ENCODE measurements at regions not wholly inside any gene's neighbourhood (a gene's known extent, or its start where the extent isn't known, plus 50 kb on each side); places are given as distances from the start of the nearest gene placed in this dataset.

DNA sequence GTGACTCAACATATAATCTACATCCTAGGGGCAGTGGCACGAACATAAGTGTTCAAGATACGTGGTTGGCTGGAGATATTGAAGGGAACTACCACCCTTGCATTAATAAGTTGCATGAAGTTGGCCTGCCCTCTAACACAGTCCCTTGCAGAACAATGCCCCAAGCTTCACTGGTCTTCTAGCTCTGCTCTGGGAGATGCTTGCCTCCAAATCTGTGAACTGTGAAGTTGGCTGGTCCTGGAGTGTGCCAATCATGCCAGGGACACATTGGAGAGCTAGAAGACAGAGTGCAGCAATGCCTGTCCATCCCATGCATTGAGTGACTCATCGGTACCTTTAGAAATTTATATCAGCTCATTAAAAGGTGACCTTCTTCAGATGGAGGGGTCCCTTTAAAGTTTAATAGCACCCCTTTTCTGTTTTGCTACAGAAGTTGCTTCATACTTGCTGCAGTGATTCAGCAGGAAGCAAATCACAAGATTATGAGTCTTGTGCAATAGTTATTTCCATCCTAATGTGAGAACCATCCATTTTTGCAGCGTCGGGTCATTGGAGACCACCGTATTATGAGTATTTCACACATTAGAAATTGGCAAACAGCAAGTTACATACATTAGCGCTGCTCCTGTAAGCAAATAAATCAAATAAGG, 55.2 kb upstream of the KAZN start:
- CTCF ChIA-PET = no interaction called here
- Histone ChIP-seq H3K4me3 (ENCODE audit: control extremely low read depth in 1 of 5, extremely low read depth in 1 of 5, insufficient read depth in 1 of 5, low read depth in 2 of 5, low read length in 4 of 5) (no peak overlapping the region), H3K9me3 (ENCODE audit: control extremely low read depth in 1 of 3, control insufficient read depth in 2 of 3, insufficient read depth in 1 of 3, low read length in 2 of 3) (no peaks in the 10 kb centered on the region), H3K4me2 (replicated peaks; ENCODE audit: low read depth, low read length, poor library complexity, severe bottlenecking) (no peak overlapping the region), H3K27ac (ENCODE audit: low read length in 2 of 2) (no peak overlapping the region), H3K36me3 (replicated peaks in 1 of 2; ENCODE audit: control extremely low read depth in 1 of 2, control insufficient read depth in 1 of 2, extremely low read depth in 1 of 2, insufficient read depth in 2 of 2, low read length in 1 of 2) (no peaks in the 10 kb centered on the region), H4K20me1 (ENCODE audit: control insufficient read depth, insufficient read depth, low read length, poor library complexity, severe bottlenecking) (no peaks in the 10 kb centered on the region), H3K9ac (ENCODE audit: low read length) (no peak overlapping the region), H3K79me2 (ENCODE audit: control insufficient read depth, insufficient read depth, low read length) (no peaks in the 10 kb centered on the region), H3K27me3 (replicated peaks in 1 of 4; ENCODE audit: control extremely low read depth in 1 of 4, control insufficient read depth in 3 of 4, insufficient read depth in 4 of 4, low read length in 3 of 4) (peaks cover 0 to 3% (median 0%) of the 10 kb centered on the region in 4 experiments), H2AFZ (ENCODE audit: insufficient read depth, low read depth, low read length, poor library complexity, severe bottlenecking) (no peak overlapping the region), H3K4me1 (ENCODE audit: control insufficient read depth in 2 of 2, insufficient read depth in 2 of 2, low read length in 2 of 2) (peaks cover 0 to 7% of the 10 kb centered on the region in 2 donors)
- no peak for TF ChIP-seq EZH2 (IDR thresholded peaks at IDR 0.05; ENCODE audit: borderline replicate concordance, insufficient read depth, low read depth, low read length, poor library complexity, severe bottlenecking)
- TF ChIP-seq, protein P1, sequence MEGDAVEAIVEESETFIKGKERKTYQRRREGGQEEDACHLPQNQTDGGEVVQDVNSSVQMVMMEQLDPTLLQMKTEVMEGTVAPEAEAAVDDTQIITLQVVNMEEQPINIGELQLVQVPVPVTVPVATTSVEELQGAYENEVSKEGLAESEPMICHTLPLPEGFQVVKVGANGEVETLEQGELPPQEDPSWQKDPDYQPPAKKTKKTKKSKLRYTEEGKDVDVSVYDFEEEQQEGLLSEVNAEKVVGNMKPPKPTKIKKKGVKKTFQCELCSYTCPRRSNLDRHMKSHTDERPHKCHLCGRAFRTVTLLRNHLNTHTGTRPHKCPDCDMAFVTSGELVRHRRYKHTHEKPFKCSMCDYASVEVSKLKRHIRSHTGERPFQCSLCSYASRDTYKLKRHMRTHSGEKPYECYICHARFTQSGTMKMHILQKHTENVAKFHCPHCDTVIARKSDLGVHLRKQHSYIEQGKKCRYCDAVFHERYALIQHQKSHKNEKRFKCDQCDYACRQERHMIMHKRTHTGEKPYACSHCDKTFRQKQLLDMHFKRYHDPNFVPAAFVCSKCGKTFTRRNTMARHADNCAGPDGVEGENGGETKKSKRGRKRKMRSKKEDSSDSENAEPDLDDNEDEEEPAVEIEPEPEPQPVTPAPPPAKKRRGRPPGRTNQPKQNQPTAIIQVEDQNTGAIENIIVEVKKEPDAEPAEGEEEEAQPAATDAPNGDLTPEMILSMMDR (IDR thresholded peaks at IDR 0.05) = no peak
- Mint-ChIP-seq H3K27me3 (peaks cover 23% of the 10 kb centered on the region), H3K4me3 (no peak overlapping the region), H3K4me1 (peaks cover 5% of the 10 kb centered on the region), H3K27ac (no peak overlapping the region), H3K9me3 (ENCODE audit: insufficient read depth) (peaks cover 4% of the 10 kb centered on the region)
- no peak for DNase-seq
- 100% methylated on average over 1 of the region's 7 CpGs for WGBS (ENCODE audit: insufficient coverage)
- intact Hi-C loops (cut with micrococcal nuclease) = no loop called here
- no peak for ATAC-seq (ENCODE audit: low read depth)
- POLR2A ChIA-PET = no interaction called here

DNA sequence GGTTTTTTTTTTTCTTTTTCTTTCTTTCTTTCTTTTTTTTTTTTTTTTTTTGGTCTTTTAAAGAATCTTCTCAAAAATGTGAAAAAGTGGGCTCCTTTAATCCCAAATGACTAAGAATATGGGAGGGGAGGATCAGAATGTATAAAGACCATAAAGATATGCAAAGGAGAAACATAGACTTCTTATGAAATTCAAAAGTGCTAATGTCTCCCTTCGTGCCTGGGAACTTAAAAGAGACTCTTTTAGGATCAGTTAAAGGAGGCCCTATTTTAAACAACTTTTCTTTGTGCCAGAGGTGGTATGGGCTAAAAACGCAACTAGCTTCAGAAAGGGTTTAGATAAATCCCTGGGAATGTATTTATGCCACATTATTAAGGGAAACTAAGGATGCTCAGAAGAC, 54.2 kb upstream of the KAZN start:
- TF ChIP-seq, protein P1 (IDR thresholded peaks at IDR 0.05) = no peak
- TF ChIP-seq EZH2 (IDR thresholded peaks at IDR 0.05; ENCODE audit: borderline replicate concordance, insufficient read depth, low read depth, low read length, poor library complexity, severe bottlenecking) = no peak
- H2AFZ ChIP-seq (ENCODE audit: insufficient read depth, low read depth, low read length, poor library complexity, severe bottlenecking) = no peak overlapping the region
- H3K4me3 Mint-ChIP-seq = no peak overlapping the region
- H3K27ac ChIP-seq (ENCODE audit: low read length in 2 of 2) = no peak overlapping the region
- CTCF ChIA-PET = no interaction called here
- H3K79me2 ChIP-seq (ENCODE audit: control insufficient read depth, insufficient read depth, low read length) = no peaks in the 10 kb centered on the region
- H3K4me1 ChIP-seq (ENCODE audit: control insufficient read depth in 2 of 2, insufficient read depth in 2 of 2, low read length in 2 of 2) = peaks cover 0 to 7% of the 10 kb centered on the region in 2 donors
- no peak for ATAC-seq (ENCODE audit: low read depth)
- intact Hi-C loops (cut with micrococcal nuclease) = no loop called here
- WGBS (ENCODE audit: insufficient coverage) = 100% methylated on average over 1 of the region's 2 CpGs
- peaks cover 0 to 3% (median 0%) of the 10 kb centered on the region in 4 experiments for H3K27me3 ChIP-seq (replicated peaks in 1 of 4; ENCODE audit: control extremely low read depth in 1 of 4, control insufficient read depth in 3 of 4, insufficient read depth in 4 of 4, low read length in 3 of 4)
- POLR2A ChIA-PET = no interaction called here
- H3K4me1 Mint-ChIP-seq = peaks cover 5% of the 10 kb centered on the region
- H3K27me3 Mint-ChIP-seq = peaks cover 23% of the 10 kb centered on the region
- no peak overlapping the region for H3K27ac Mint-ChIP-seq
- H3K4me3 ChIP-seq (ENCODE audit: control extremely low read depth in 1 of 5, extremely low read depth in 1 of 5, insufficient read depth in 1 of 5, low read depth in 2 of 5, low read length in 4 of 5) = no peak overlapping the region
- H3K9me3 Mint-ChIP-seq (ENCODE audit: insufficient read depth) = peaks cover 4% of the 10 kb centered on the region
- H3K9ac ChIP-seq (ENCODE audit: low read length) = no peak overlapping the region
- H3K4me2 ChIP-seq (replicated peaks; ENCODE audit: low read depth, low read length, poor library complexity, severe bottlenecking) = no peak overlapping the region
- no peaks in the 10 kb centered on the region for H4K20me1 ChIP-seq (ENCODE audit: control insufficient read depth, insufficient read depth, low read length, poor library complexity, severe bottlenecking)
- no peaks in the 10 kb centered on the region for H3K36me3 ChIP-seq (replicated peaks in 1 of 2; ENCODE audit: control extremely low read depth in 1 of 2, control insufficient read depth in 1 of 2, extremely low read depth in 1 of 2, insufficient read depth in 2 of 2, low read length in 1 of 2)
- no peak for DNase-seq
- no peaks in the 10 kb centered on the region for H3K9me3 ChIP-seq (ENCODE audit: control extremely low read depth in 1 of 3, control insufficient read depth in 2 of 3, insufficient read depth in 1 of 3, low read length in 2 of 3)

Measured in B cell (primary cell).